NOMO-1 (cell line): ENCODE measurements at regions not wholly inside any gene's neighbourhood (a gene's known extent, or its start where the extent isn't known, plus 50 kb on each side); places are given as distances from the start of the nearest gene placed in this dataset.
"Not testable (repeated sequence)": the region's sequence is repeated elsewhere in the genome, so short reads cannot be mapped to it uniquely, and the experiment has no call there.

Source experiments
- DNase-seq, 2 experiments: peaks; one replicate each; lab custom pipeline; 2025; ENCODE audit not compliant: unreplicated experiment in 2 of 2; lab: John Stamatoyannopoulos, UW

- not testable (repeated sequence) for DNase-seq
Observed at GRCh38 chr7:128561116-128561722, 84.7 kb downstream of the METTL2B start.

- DNase-seq = not testable (repeated sequence)
Observed at GRCh38 chr7:128562795-128563194, 86.2 kb downstream of the METTL2B start.

DNA sequence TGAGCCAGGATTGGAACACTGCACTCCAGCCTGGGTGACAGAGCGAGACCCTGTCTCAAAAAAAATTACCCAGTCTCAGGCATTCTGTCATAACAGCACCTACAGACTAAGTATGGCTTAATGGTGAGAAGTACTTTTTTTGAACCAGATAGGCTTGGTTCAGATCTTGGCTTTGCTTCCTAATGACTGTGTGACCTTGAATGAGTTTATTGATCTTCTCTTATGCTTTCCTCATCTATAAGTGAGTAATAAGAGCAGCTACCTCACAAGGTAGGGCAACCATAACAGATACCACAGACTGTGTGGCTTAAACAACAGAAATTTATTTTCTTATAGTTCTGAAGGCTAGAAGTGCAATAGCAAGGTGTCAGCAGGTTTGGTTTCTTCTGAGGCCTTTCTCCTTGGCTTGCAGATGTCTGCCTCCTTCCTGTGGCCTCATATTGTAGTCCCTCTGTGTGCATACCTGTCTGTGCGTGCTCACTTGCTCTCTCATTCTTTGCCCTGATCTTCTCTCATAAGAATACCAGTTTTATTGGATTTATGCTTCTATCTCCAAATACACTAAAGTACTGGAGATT, 87.7 kb downstream of the METTL2B start:
- DNase-seq = not testable (repeated sequence)

- not testable (repeated sequence) for DNase-seq
Observed at GRCh38 chr7:128564932-128565864, 88.7 kb downstream of the METTL2B start.

GRCh38 chr7:128575277-128575676, 96.8 kb upstream of the GARIN1A start:
- not testable (repeated sequence) for DNase-seq

DNA sequence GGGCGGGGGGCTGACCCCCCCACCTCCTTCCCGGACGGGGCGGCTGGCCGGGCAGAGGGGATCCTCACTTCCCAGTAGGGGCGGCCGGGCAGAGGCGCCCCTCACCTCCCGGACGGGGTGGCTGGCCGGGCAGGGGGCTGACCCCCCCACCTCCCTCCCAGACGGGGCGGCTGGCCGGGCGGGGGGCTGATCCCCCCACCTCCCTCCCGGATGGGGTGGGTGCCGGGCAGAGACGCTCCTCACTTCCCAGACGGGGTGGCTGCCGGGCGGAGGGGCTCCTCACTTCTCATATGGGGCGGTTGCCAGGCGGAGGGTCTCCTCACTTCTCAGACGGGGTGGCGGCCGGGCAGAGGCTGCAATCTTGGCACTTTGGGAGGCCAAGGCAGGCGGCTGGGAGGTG, 95.1 kb upstream of the GARIN1A start:
- DNase-seq = not testable (repeated sequence)

DNA sequence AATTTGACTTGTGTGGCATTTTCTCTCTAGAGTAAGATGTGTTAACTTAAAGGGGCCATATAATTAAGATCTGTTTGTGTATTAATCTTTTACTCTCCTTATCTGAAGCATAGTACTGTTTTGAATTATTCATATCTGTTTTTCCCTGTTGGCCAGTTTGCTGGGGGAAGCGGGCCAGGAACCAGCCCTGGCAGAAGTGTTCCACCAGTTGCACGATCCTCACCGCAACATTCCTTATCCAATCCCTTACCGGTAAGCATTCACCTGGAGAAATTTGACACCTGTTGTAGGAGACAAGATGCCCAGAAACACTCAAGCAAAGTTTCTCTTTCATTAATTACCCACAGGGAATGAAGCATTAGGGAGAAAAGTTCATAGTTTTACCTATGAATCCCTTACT, 92.2 kb upstream of the GARIN1A start:
- DNase-seq = not testable (repeated sequence)

DNA sequence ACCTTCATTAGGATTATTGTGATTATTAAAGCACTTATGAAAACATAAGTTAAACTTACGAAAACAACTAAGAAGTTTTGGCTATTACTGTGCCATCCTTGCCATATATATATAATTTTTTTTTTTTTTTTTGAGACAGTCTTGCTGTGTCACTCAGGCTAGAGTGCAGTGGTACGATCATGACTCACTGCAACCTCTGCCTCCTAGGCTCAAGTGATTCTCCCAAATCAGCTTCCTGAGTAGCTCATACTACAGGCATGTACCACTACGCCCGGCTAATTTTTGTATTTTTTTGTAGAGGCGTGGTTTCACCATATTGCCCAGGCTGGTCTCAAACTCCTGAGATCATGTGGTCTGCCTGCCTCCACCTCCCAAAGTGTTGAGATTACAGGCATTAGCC, 91.0 kb upstream of the GARIN1A start:
- DNase-seq = not testable (repeated sequence)

GRCh38 chr7:128581825-128582561, 90.1 kb upstream of the GARIN1A start:
- not testable (repeated sequence) for DNase-seq

GRCh38 chr7:128586715-128587114, 85.4 kb upstream of the GARIN1A start:
- not testable (repeated sequence) for DNase-seq

- no peak for DNase-seq
Observed at GRCh38 chr7:128591705-128592104, 80.4 kb upstream of the GARIN1A start.

DNA sequence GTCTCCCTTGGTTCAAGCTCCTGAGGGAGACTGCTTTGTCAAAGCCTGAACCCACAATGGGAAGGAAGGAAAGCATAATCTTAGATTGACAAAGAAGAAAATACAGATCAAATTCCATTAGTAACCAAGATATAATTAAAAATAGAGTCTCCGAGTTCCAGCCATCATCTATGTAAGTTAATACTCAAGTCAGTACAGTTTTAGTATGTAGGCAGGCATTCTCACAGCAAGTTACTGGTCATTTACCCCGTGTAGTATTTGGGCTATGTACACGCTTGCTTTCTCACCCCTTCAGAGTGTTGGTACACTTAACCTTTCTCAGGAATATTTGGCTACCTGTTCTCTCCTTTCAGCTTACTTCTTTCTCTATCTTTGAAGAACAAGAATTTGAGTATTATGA, 79.9 kb upstream of the GARIN1A start:
- DNase-seq = not testable (repeated sequence)

DNA sequence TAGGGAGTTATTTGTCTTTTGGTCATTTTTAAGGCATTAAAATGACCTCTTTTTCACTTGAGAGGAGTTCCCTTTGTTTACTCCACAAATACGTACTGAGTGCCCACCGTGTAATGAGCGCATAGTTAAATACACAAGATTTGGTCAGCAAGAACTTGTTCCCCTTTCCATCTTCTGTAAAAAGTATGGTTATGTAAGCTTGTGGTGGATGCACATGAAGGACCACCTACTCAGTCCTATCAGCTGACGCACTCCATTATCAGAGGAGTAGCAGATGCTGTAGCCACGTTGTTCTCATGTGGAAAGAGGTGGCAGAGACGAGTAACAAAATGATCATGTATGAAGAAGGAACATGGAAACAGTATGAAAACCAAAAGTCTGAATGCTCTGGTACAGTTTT, 78.0 kb upstream of the GARIN1A start:
- not testable (repeated sequence) for DNase-seq

DNA sequence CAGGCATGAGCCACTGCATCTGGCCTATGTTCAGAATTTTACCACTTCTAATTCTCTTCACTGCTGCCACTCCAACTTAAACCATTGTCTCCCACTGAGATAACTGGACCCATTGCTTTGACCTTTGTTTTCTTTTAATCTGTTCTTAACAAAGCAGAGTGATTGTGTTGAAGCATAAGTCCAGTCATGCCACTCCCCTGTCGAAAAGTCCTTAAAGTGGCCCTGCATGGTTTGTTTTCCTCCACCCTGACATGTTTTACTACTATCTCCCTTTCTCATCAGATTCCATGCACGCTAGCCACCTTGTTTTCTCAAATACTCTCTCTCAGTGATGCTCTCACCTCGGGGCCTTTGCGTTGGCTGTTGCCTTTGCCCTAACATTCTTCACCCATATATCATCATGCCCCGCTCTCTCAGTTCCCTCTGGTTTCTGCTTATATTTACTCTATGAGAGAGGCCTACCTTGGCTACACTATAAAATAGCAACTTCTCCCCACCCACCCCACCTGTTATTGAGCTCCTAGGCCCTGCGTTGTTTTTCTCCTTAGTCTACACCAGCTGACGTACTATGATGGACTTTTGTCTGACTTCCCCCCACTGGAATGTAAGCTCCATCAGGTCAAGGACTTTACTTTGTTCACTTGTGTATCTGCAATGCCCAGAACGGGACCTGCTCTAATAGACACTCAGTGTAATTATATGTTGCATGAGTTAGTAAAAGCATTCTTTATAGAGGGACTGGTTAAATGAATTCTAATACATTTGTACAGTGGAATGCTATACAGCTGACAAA, 75.6 kb upstream of the GARIN1A start:
- DNase-seq = not testable (repeated sequence)

- DNase-seq = not testable (repeated sequence)
Observed at GRCh38 chr7:128598946-128599345, 73.1 kb upstream of the GARIN1A start.

DNA sequence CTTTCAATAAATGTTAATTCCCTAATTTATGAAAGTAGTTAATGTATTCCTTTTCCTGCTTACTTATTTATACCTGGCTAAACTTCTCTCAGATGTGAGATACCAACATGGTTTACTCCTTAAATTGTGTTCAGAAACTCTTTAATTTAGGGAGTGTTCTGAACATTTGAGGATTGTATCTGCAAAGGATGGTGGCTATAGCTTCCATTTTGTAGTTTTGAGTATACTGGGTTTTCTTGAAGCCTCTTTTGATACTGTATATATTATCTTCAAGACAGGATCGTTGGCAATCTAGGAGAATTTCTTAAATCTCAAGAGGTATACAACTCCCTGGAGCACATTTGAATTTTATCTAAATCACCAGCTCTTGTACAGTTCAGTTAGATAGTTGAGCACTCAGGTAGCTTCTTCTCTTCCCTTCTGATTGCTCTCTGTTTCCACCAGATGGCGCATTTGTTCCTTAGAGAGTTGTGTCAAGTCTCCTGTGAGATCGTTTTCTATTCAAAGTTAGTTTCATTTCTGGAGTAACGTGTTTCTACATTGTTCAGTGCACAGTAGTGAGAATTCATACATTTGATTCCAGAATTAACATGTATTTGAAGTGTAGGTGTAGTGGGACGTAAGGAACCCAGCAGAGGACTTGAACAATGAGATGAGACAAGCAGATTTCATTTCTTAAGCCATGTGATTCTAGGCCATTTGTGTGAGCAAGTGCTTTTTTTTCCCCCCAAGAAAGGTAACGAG, 63.2 kb upstream of the GARIN1A start:
- peak in 1 of 2 experiments; percentile 10 for DNase-seq

GRCh38 chr7:128613366-128613765, 58.7 kb upstream of the GARIN1A start:
- not testable (repeated sequence) for DNase-seq

DNA sequence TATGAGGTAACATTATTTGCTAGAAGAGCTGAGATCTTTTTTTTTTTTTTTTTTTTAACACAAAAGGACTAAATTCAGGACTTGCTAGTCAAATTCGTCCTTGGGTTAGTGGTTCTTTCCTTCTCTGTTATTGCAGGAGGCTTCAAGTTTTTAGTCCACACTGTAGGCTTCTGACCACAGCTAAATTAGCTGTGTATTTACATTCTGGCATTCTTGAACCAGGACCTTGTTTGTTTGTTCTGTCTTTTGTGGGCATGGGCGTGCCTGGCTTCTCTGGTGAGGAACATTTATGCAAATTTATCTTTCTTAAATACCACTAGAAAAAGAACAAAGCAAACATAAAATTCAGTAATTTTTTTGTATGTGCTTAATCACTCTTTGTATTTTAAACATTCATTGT, 57.3 kb upstream of the GARIN1A start:
- DNase-seq = not testable (repeated sequence)

DNA sequence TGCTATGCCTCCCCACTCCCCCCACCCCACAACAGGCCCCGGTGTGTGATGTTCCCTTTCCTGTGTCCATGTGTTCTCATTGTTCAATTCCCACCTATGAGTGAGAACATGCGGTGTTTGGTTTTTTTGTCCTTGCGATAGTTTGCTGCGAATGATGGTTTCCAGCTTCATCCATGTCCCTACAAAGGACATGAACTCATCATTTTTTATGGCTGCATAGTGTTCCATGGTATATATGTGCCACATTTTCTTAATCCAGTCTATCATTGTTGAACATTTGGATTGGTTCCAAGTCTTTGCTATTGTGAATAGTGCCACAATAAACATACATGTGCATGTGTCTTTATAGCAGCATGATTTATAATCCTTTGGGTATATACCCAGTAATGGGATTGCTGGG, 55.3 kb upstream of the GARIN1A start:
- DNase-seq = not testable (repeated sequence)
